ENCODE measurements at regions not wholly inside any gene's neighbourhood (a gene's known extent, or its start where the extent isn't known, plus 50 kb on each side); places are given as distances from the start of the nearest gene placed in this dataset.
"Not testable (repeated sequence)": the region's sequence is repeated elsewhere in the genome, so short reads cannot be mapped to it uniquely, and the experiment has no call there.

- peaks cover 8% of the 10 kb centered on the region for H3K27me3 Mint-ChIP-seq (ENCODE audit: insufficient read depth)
- DNase-seq (ENCODE audit: low spot score) = no peak
- no peaks in the 10 kb centered on the region for H3K9me3 Mint-ChIP-seq
- peaks cover 5% of the 10 kb centered on the region for H3K4me1 Mint-ChIP-seq (ENCODE audit: low read depth)
- H3K27ac Mint-ChIP-seq = no peak overlapping the region
- intact Hi-C loops (cut with micrococcal nuclease) = no loop called here
- no peak overlapping the region for H3K4me3 Mint-ChIP-seq
- no peaks in the 10 kb centered on the region for H3K36me3 Mint-ChIP-seq (ENCODE audit: low read depth)
These were observed 301.5 kb downstream of the FZD1 start for GRCh38 chr7:91565499-91566401.

DNA sequence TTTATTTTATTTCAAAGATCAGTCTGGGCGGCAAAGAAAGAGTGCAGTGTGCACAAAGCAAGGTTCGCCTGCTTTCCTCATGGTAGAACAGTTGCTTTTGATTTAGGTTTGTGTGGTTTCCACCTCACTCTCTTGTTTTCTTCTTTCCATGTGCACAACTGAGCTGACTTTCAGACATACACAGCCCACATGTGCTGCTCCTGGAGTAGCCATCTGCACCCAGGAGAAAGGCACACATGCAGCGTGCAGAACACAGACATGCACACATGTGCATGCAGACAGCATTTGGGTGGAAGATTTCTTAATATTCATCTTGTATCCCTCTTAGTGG is 302.1 kb downstream of the FZD1 start:
- peaks cover 2% of the 10 kb centered on the region for H3K4me1 Mint-ChIP-seq (ENCODE audit: low read depth)
- peak overlapping the region; percentile 40 for H3K27ac Mint-ChIP-seq
- no peaks in the 10 kb centered on the region for H3K9me3 Mint-ChIP-seq
- intact Hi-C loops (cut with micrococcal nuclease) = no loop called here
- H3K27me3 Mint-ChIP-seq (ENCODE audit: insufficient read depth) = peaks cover 8% of the 10 kb centered on the region
- DNase-seq (ENCODE audit: low spot score) = no peak
- no peak overlapping the region for H3K4me3 Mint-ChIP-seq
- no peaks in the 10 kb centered on the region for H3K36me3 Mint-ChIP-seq (ENCODE audit: low read depth)

DNA sequence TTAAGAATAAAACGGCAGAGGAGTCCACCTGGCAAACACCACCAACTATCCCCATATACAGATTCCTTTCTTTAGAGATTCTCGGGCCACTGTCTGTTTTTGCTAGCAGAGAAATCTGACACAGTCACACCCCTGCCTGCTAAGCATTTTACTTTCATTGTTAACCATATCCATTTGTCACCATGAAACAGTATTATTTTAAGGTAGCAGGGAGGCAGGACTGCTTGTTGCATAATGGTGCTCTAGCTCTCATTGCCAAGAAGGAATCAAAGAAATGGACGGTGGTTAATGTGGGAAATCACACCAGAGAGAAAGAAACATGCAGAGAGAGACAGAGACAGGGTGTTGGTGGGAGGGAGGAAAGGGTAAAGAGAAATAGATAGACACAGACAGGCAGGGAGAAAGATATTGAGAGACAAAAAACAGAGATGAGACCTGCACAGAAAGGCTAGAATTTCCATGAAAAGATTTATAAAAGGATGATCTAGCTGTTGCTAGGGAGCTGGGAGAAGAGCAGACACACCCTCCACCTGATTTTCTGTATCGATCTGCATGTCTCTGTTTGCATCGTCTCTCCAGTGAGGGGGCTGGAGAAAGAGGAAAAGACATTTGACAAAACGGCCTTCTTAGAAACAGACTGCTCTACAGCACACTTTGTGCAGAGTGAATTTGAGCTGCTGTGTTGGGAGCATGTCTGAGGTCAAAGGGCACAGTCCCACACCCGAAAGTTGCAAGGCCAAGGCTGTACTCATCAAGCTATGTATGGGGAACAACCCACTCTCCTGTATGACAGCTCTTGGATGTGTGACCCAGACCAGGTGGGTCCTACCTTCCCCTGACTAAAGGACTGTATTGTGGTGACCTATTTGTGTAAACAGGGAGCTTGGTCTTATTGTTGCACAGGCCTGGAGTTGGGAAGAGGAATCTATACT is 303.1 kb downstream of the FZD1 start:
- H3K27ac Mint-ChIP-seq = no peak overlapping the region
- H3K27me3 Mint-ChIP-seq (ENCODE audit: insufficient read depth) = peaks cover 8% of the 10 kb centered on the region

GRCh38 chr7:91568138-91568537 is 303.9 kb downstream of the FZD1 start:
- intact Hi-C loops (cut with micrococcal nuclease) = no loop called here
- no peak overlapping the region for H3K27ac Mint-ChIP-seq
- H3K4me3 Mint-ChIP-seq = no peak overlapping the region
- H3K4me1 Mint-ChIP-seq (ENCODE audit: low read depth) = no peaks in the 10 kb centered on the region
- H3K36me3 Mint-ChIP-seq (ENCODE audit: low read depth) = no peaks in the 10 kb centered on the region
- no peaks in the 10 kb centered on the region for H3K9me3 Mint-ChIP-seq
- peaks cover 8% of the 10 kb centered on the region for H3K27me3 Mint-ChIP-seq (ENCODE audit: insufficient read depth)
- DNase-seq (ENCODE audit: low spot score) = no peak

More for the DNA sequence above, 303.1 kb downstream of the FZD1 start:
- no peak for DNase-seq (ENCODE audit: low spot score)
- no peaks in the 10 kb centered on the region for H3K4me1 Mint-ChIP-seq (ENCODE audit: low read depth)
- no peaks in the 10 kb centered on the region for H3K9me3 Mint-ChIP-seq
- H3K36me3 Mint-ChIP-seq (ENCODE audit: low read depth) = no peaks in the 10 kb centered on the region
- H3K4me3 Mint-ChIP-seq = no peak overlapping the region
- intact Hi-C loops (cut with micrococcal nuclease) = no loop called here

DNA sequence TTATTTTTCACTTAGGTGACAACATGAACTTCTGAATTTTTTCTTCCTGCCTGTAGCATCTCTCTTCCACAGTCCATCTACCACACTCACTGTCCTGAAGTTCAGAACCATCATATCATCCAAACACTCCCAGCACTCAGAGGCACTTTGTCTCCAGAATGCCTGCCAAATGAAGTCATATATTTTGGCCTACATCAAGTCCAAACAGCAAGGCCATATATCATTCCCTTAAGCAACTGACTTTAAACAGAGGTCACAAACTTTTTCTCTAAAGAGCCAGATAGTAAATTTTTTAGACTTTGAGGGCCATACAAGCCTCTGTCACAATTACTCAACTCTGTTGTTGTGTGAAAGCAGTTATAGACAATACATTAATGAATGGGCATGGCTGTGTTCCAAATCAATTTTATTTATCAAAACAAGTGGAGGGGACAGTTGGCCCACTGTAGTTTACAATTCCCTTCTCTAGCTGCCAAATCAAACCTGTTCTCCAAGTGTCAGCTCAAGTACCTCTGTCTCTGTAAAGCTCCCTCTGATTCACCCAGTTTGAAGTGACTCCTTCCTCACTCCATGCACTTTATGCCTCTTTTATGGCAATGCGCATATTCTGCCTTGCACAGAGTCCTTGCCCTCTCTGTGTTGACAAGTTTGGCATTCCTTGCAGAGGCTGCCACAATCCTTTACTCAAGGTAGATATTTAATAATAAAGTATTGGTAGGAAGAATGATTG is 305.7 kb downstream of the FZD1 start:
- intact Hi-C loops (cut with micrococcal nuclease) = no loop called here
- Mint-ChIP-seq H3K9me3 (no peaks in the 10 kb centered on the region), H3K4me1 (ENCODE audit: low read depth) (no peaks in the 10 kb centered on the region), H3K27me3 (ENCODE audit: insufficient read depth) (peaks cover 8% of the 10 kb centered on the region), H3K4me3 (no peak overlapping the region), H3K36me3 (ENCODE audit: low read depth) (no peaks in the 10 kb centered on the region), H3K27ac (no peak overlapping the region)
- DNase-seq (ENCODE audit: low spot score) = no peak

DNA sequence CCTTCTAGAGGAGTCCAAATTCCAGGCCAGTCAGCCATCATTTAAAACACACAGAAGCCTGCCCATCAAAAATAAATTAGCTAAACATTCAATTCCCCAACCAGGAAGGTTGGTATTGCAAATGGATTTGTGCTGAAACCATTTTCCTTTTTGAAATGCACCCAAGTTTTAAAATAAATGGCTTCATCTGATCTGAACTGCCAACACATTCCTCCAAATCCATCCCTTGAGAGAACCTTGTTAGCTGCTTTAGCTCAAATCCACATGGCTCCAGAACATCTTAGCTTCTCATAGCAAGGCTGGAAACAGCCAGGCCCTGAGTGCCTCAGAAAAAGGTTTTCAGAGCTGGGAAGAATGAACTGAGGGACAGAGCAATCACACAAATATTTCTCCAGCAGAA is 306.3 kb downstream of the FZD1 start:
- DNase-seq (ENCODE audit: low spot score) = no peak
- Mint-ChIP-seq H3K36me3 (ENCODE audit: low read depth) (no peaks in the 10 kb centered on the region), H3K9me3 (no peaks in the 10 kb centered on the region), H3K27me3 (ENCODE audit: insufficient read depth) (peaks cover 6% of the 10 kb centered on the region), H3K4me1 (ENCODE audit: low read depth) (no peaks in the 10 kb centered on the region), H3K27ac (no peak overlapping the region), H3K4me3 (no peak overlapping the region)
- intact Hi-C loops (cut with micrococcal nuclease) = no loop called here

GRCh38 chr7:91571601-91572000 is 307.4 kb downstream of the FZD1 start:
- DNase-seq (ENCODE audit: low spot score) = no peak
- H3K27ac Mint-ChIP-seq = no peak overlapping the region

DNA sequence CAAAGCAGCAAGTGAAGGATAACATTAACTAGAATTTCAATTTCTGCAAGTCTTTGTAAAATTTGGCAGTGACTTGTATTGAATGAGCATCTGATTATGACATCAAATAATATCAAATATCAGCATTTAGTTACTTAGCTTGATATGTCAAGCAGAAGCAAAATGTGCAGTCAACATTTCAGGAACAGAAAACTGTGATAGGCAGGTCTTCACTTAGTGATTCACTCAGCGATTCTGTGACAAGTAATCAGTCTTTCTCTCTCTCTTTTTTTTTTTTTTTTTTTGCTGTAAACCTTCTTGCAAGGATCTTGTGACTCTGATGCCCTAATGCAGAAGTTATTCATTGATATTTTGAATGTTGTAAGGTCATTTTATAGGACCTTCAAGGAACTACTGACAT is 307.1 kb downstream of the MTERF1 start:
- H3K9me3 Mint-ChIP-seq = peaks cover 3% of the 10 kb centered on the region
- no peak overlapping the region for H3K4me3 Mint-ChIP-seq
- intact Hi-C loops (cut with micrococcal nuclease) = no loop called here
- no peaks in the 10 kb centered on the region for H3K36me3 Mint-ChIP-seq (ENCODE audit: low read depth)
- peaks cover 1% of the 10 kb centered on the region for H3K27me3 Mint-ChIP-seq (ENCODE audit: insufficient read depth)
- no peak overlapping the region for H3K27ac Mint-ChIP-seq
- no peak for DNase-seq (ENCODE audit: low spot score)
- no peaks in the 10 kb centered on the region for H3K4me1 Mint-ChIP-seq (ENCODE audit: low read depth)

More at GRCh38 chr7:91571601-91572000, 307.4 kb downstream of the FZD1 start:
- H3K4me3 Mint-ChIP-seq = no peak overlapping the region
- H3K27me3 Mint-ChIP-seq (ENCODE audit: insufficient read depth) = peaks cover 7% of the 10 kb centered on the region
- H3K36me3 Mint-ChIP-seq (ENCODE audit: low read depth) = no peaks in the 10 kb centered on the region
- peaks cover 3% of the 10 kb centered on the region for H3K9me3 Mint-ChIP-seq
- intact Hi-C loops (cut with micrococcal nuclease) = no loop called here
- no peaks in the 10 kb centered on the region for H3K4me1 Mint-ChIP-seq (ENCODE audit: low read depth)

DNA sequence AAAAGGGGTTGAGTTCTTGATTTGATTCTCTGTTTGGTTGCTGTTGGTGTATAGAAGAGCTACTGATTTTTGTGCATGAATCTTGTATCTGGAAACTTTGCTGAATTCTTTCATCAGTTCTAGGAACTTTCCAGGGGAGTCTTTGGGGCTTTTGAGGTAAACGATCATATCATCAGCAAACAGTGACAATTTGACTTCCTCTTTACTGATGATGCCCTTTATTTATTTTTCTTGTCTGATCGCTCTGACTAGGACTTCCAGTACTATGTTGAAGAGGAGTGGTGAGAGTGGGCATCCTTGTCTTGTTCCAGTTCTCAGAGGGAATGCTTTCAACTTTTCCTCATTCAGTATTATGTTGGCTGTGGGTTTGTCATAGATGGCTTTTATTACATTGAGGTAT is 304.0 kb downstream of the MTERF1 start:
- H3K27me3 Mint-ChIP-seq (ENCODE audit: insufficient read depth); DNase-seq (ENCODE audit: low spot score); H3K4me3 Mint-ChIP-seq; H3K27ac Mint-ChIP-seq; intact Hi-C loops (cut with micrococcal nuclease); H3K36me3 Mint-ChIP-seq (ENCODE audit: low read depth); H3K4me1 Mint-ChIP-seq (ENCODE audit: low read depth); H3K9me3 Mint-ChIP-seq: not testable (repeated sequence)

DNA sequence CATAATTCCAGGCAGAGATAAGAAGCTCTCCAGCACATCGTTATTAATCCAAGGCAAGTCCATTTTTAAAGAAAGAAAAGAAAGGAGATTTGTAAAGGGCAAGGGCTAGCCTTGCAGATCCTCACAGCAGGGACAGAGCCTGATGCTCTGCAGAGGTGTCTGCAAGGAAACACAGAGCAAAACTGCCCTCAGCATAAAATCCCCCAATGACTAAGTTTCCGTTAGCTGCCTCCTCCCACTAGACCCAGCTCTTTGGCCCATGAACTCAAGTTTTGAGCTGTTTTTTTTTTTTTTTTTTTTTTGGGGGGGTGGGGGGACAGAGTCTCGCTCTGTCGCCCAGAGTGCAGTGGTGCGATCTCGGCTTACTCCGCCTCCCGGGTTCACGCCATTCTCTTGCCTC is 300.7 kb downstream of the MTERF1 start:
- peaks cover 12% of the 10 kb centered on the region for H3K9me3 Mint-ChIP-seq
- intact Hi-C loops (cut with micrococcal nuclease) = no loop called here
- no peak overlapping the region for H3K27ac Mint-ChIP-seq
- H3K4me3 Mint-ChIP-seq = no peak overlapping the region
- H3K27me3 Mint-ChIP-seq (ENCODE audit: insufficient read depth) = peaks cover 1% of the 10 kb centered on the region
- no peaks in the 10 kb centered on the region for H3K4me1 Mint-ChIP-seq (ENCODE audit: low read depth)
- H3K36me3 Mint-ChIP-seq (ENCODE audit: low read depth) = no peaks in the 10 kb centered on the region
- DNase-seq (ENCODE audit: low spot score) = no peak

DNA sequence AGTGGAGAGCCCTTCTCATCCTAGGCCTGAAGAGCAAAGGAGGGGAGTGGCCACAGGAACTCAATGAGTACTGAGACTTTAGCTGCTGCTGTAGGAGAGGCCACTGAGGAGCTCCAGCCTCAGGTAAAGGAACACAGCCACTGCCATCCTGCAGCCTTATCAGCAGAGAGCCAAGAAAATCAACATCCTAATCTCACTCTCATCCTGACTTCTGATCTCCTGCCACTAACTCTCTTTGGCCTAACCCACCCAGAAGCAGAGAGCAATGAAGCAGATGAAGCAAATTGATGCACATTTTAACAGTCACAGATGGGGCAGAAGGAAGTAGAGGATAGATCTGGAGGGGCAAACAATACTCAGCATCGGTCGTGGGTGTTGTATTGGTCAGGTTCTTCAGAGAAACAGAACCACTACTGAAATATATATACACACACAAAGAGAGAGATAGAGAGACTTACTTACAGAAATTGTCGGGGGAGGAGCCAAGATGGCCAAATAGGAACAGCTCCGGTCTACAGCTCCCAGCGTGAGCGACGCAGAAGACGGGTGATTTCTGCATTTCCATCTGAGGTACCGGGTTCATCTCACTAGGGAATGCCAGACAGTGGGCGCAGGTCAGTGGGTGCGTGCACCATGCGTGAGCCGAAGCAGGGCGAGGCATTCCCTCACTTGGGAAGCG is 297.6 kb downstream of the MTERF1 start:
- Mint-ChIP-seq H3K4me3 (no peak overlapping the region), H3K9me3 (peaks cover 9% of the 10 kb centered on the region), H3K36me3 (ENCODE audit: low read depth) (no peaks in the 10 kb centered on the region), H3K27me3 (ENCODE audit: insufficient read depth) (no peaks in the 10 kb centered on the region), H3K27ac (no peak overlapping the region), H3K4me1 (ENCODE audit: low read depth) (no peaks in the 10 kb centered on the region)
- intact Hi-C loops (cut with micrococcal nuclease) = no loop called here
- no peak for DNase-seq (ENCODE audit: low spot score)

DNA sequence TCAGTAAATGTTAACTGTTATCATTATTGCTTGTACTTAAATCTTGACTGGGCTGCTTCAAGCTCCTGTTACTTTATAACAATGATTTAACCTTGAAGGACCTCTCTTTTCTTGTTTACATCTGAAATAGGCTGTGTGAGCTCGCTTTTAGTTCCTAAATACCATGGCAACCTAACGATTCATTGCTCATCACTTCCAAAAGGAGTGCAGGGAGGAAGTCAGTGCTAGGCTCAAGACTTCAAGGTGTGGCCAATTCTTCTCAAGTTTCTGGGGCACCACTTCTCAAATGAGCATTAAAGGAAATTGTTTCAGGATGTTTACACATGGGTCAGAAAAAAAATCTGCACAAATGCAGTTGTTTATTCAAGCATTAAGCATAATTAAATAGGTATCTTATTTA is 284.2 kb downstream of the MTERF1 start:
- Mint-ChIP-seq H3K9me3 (no peaks in the 10 kb centered on the region), H3K4me3 (no peak overlapping the region), H3K36me3 (ENCODE audit: low read depth) (no peaks in the 10 kb centered on the region), H3K27me3 (ENCODE audit: insufficient read depth) (peaks cover 3% of the 10 kb centered on the region), H3K4me1 (ENCODE audit: low read depth) (no peaks in the 10 kb centered on the region), H3K27ac (no peak overlapping the region)
- intact Hi-C loops (cut with micrococcal nuclease) = no loop called here
- DNase-seq (ENCODE audit: low spot score) = no peak
